Kidney tubule cell (primary cell): ENCODE measurements at regions not wholly inside any gene's neighbourhood (a gene's known extent, or its start where the extent isn't known, plus 50 kb on each side); places are given as distances from the start of the nearest gene placed in this dataset.
A peak's percentile ranks its signal among the peaks of the same experiment; 100 is the strongest.

ENCODE experiments used
- DNase-seq: peaks from one replicate; pipeline ENCODE4 v3.0.0-alpha.2; 2018; ENCODE audit warnings: low spot score

- DNase-seq: peak; percentile 64
Measured at GRCh38 chr7:41910940-41911600, 208.2 kb upstream of the INHBA start.

- no peak for DNase-seq
Measured at GRCh38 chr7:41907444-41907843, 204.6 kb upstream of the INHBA start.

GRCh38 chr7:41900532-41900931, 197.6 kb upstream of the INHBA start:
- DNase-seq: no peak

GRCh38 chr7:41899823-41900433, 197.0 kb upstream of the INHBA start:
- DNase-seq: no peak

GRCh38 chr7:41893656-41894055, 190.8 kb upstream of the INHBA start:
- DNase-seq: no peak

- DNase-seq: no peak
Measured at GRCh38 chr7:41892356-41893100, 189.6 kb upstream of the INHBA start.

GRCh38 chr7:41891950-41892349, 189.1 kb upstream of the INHBA start:
- DNase-seq: no peak

GRCh38 chr7:41890631-41891274, 187.9 kb upstream of the INHBA start:
- DNase-seq: no peak

- peak; percentile 75 for DNase-seq
Measured at GRCh38 chr7:41889472-41889871, 186.6 kb upstream of the INHBA start.

GRCh38 chr7:41889040-41889439, 186.2 kb upstream of the INHBA start:
- no peak for DNase-seq

GRCh38 chr7:41887416-41887815, 184.5 kb upstream of the INHBA start:
- no peak for DNase-seq

GRCh38 chr7:41886901-41887311, 184.0 kb upstream of the INHBA start:
- DNase-seq: peak; percentile 92

GRCh38 chr7:41886262-41886900, 183.5 kb upstream of the INHBA start:
- peak; percentile 74 for DNase-seq

GRCh38 chr7:41885748-41886147, 182.9 kb upstream of the INHBA start:
- DNase-seq: no peak

GRCh38 chr7:41885078-41885477, 182.2 kb upstream of the INHBA start:
- DNase-seq: peak; percentile 81

GRCh38 chr7:41882745-41883420, 180.0 kb upstream of the INHBA start:
- DNase-seq: no peak

- DNase-seq: no peak
Measured at GRCh38 chr7:41882256-41882655, 179.4 kb upstream of the INHBA start.

GRCh38 chr7:41881331-41882130, 178.6 kb upstream of the INHBA start:
- no peak for DNase-seq

- DNase-seq: peak; percentile 90
Measured at GRCh38 chr7:41880107-41880506, 177.2 kb upstream of the INHBA start.

GRCh38 chr7:41879403-41879802, 176.5 kb upstream of the INHBA start:
- no peak for DNase-seq
